ENCODE measurements at regions not wholly inside any gene's neighbourhood (a gene's known extent, or its start where the extent isn't known, plus 50 kb on each side); places are given as distances from the start of the nearest gene placed in this dataset.

DNA sequence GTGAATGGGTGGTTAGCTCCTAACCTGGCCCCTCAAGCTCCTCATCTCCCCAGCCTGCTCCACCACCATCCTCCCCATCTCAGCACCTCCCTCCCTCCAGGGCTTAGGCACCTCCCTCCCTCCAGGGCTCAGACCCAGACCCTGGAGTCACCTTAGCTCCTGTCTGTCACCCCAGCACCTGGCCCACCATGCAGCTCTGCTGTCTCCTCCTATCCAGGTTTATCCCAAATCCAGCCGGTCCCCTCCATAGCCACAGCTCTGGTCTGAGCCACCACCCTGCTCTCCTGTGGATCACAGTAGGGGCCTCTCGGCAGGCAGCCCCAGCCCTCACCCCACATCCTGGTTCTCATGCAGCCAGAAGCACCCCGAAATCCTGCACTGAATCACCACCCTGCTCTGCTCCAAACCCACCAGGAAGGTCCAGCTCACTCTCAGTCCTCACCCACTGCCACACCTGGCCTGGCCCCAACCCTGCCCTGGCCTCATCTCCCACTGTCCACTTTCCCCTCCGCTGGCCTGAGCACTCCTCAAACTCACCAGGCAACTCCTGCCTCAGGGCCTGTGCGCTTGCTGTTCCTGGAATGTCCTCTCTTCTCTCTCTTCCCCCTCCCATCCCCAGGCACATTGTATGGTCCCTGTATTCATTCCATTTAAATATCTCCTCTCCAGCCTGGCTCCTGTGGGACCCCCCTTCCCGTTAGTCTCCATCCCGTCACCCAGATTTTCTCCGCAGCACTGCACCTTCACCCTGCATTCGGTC is 62.6 kb downstream of the DIO3 start:
- no peak for TF ChIP-seq POLR2A (IDR thresholded peaks at IDR 0.05; ENCODE audit: low read depth, low read length)
- no peak for TF ChIP-seq TCF12 (IDR thresholded peaks at IDR 0.05; ENCODE audit: low read depth, low read length)
- TF ChIP-seq EGR1 (IDR thresholded peaks at IDR 0.05; ENCODE audit: borderline replicate concordance in 1 of 2, low read depth in 2 of 2, low read length in 2 of 2), result no peak
- TF ChIP-seq EP300 (IDR thresholded peaks at IDR 0.05; ENCODE audit: borderline replicate concordance in 1 of 2, control insufficient read depth in 1 of 2, low read depth in 2 of 2, low read length in 2 of 2), result no peak
- no peak for TF ChIP-seq CBX5 (IDR thresholded peaks at IDR 0.05; ENCODE audit: low read depth)
- TF ChIP-seq, protein P1, sequence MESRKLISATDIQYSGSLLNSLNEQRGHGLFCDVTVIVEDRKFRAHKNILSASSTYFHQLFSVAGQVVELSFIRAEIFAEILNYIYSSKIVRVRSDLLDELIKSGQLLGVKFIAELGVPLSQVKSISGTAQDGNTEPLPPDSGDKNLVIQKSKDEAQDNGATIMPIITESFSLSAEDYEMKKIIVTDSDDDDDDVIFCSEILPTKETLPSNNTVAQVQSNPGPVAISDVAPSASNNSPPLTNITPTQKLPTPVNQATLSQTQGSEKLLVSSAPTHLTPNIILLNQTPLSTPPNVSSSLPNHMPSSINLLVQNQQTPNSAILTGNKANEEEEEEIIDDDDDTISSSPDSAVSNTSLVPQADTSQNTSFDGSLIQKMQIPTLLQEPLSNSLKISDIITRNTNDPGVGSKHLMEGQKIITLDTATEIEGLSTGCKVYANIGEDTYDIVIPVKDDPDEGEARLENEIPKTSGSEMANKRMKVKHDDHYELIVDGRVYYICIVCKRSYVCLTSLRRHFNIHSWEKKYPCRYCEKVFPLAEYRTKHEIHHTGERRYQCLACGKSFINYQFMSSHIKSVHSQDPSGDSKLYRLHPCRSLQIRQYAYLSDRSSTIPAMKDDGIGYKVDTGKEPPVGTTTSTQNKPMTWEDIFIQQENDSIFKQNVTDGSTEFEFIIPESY (IDR thresholded peaks at IDR 0.05), result no peak
- TF ChIP-seq ZZZ3 (IDR thresholded peaks at IDR 0.05; ENCODE audit: control insufficient read depth, insufficient read length, low read depth), result no peak
- no peak for TF ChIP-seq RAD21 (IDR thresholded peaks at IDR 0.05; ENCODE audit: insufficient read depth, low read depth, low read length)
- no peak for TF ChIP-seq BCLAF1 (IDR thresholded peaks at IDR 0.05)
- TF ChIP-seq SREBF2 (IDR thresholded peaks at IDR 0.05; ENCODE audit: low read length), result no peak
- no peak for TF ChIP-seq NFYA (IDR thresholded peaks at IDR 0.05; ENCODE audit: borderline replicate concordance, low read depth, low read length)
- TF ChIP-seq TAF1 (IDR thresholded peaks at IDR 0.05; ENCODE audit: borderline replicate concordance, low read depth, low read length), result no peak
- TF ChIP-seq JUND (IDR thresholded peaks at IDR 0.05; ENCODE audit: low read depth, low read length), result no peak
- no peak for TF ChIP-seq FOXM1 (IDR thresholded peaks at IDR 0.05; ENCODE audit: low read depth, low read length)

Data from GM12878 (cell line).